NT2/D1 (cell line): ENCODE measurements at regions not wholly inside any gene's neighbourhood (a gene's known extent, or its start where the extent isn't known, plus 50 kb on each side); places are given as distances from the start of the nearest gene placed in this dataset.

Experiments
- SUZ12 ChIP-seq: IDR thresholded peaks from 2 replicates; pipeline ENCODE4 v1.6.1; 2011; ENCODE audit not compliant: insufficient read length, insufficient read depth; ENCODE audit errors: extremely low read depth
- ZNF274 ChIP-seq: IDR thresholded peaks from 2 replicates; pipeline ENCODE4 v1.6.1; 2011; ENCODE audit warnings: mild to moderate bottlenecking, low read depth, low read length

GRCh38 chr6:21321076-21321475, 272.5 kb upstream of the SOX4 start:
- TF ChIP-seq ZNF274: no peak
- TF ChIP-seq SUZ12: no peak
